Endothelial cell of umbilical vein (primary cell): ENCODE measurements at regions not wholly inside any gene's neighbourhood (a gene's known extent, or its start where the extent isn't known, plus 50 kb on each side); places are given as distances from the start of the nearest gene placed in this dataset.

Experiments
- EZH2 ChIP-seq: IDR thresholded peaks from 2 replicates; pipeline ENCODE4 v1.6.1; 2012; ENCODE audit warnings: borderline replicate concordance, low read depth, mild to moderate bottlenecking, moderate library complexity, low read length, inconsistent platforms; ENCODE audit not compliant: severe bottlenecking
- FOS ChIP-seq: IDR thresholded peaks from 2 replicates; pipeline ENCODE4 v1.6.1; 2011; ENCODE audit warnings: mild to moderate bottlenecking, low read length, moderate library complexity, borderline replicate concordance; ENCODE audit not compliant: insufficient read depth
- GATA2 ChIP-seq: IDR thresholded peaks from 2 replicates; pipeline ENCODE4 v1.7.0; 2011; ENCODE audit warnings: low read depth, mild to moderate bottlenecking, moderate library complexity, mixed read lengths, low read length; ENCODE audit not compliant: insufficient read length, insufficient read depth
- JUN ChIP-seq: IDR thresholded peaks from 2 replicates; pipeline ENCODE4 v1.6.1; 2011; ENCODE audit warnings: borderline replicate concordance, low read depth; ENCODE audit not compliant: insufficient read length, insufficient read depth
- MAX ChIP-seq: IDR thresholded peaks from 2 replicates; pipeline ENCODE4 v1.6.1; 2011; ENCODE audit not compliant: insufficient read depth, insufficient read length
- MYC ChIP-seq: IDR thresholded peaks from one replicate; pipeline ENCODE4 v1.6.1; 2011; ENCODE audit warnings: mild to moderate bottlenecking, low read depth, low read length
- POLR2A ChIP-seq: IDR thresholded peaks from 2 replicates; pipeline ENCODE4 v1.6.1; 2012; ENCODE audit warnings: low read depth, mild to moderate bottlenecking, control low read depth, low read length
- POLR2AphosphoS5 ChIP-seq: IDR thresholded peaks from 2 replicates; pipeline ENCODE4 v1.6.1; 2012; ENCODE audit warnings: low read depth, mild to moderate bottlenecking, control low read depth, low read length, moderate library complexity; ENCODE audit not compliant: insufficient read depth
- TF ChIP-seq, protein P1 (sequence below), 2 donors: IDR thresholded peaks; 1 replicate in 1 of 2; 2 replicates in 1 of 2; pipeline ENCODE4 v1.5.1; 2011; ENCODE audit warnings: low read length in 2 of 2, mild to moderate bottlenecking in 2 of 2, moderate library complexity in 2 of 2, control low read depth in 1 of 2, inconsistent platforms in 1 of 2, low read depth in 1 of 2; ENCODE audit not compliant: insufficient read depth in 1 of 2; ENCODE audit errors: extremely low read depth in 1 of 2

DNA sequence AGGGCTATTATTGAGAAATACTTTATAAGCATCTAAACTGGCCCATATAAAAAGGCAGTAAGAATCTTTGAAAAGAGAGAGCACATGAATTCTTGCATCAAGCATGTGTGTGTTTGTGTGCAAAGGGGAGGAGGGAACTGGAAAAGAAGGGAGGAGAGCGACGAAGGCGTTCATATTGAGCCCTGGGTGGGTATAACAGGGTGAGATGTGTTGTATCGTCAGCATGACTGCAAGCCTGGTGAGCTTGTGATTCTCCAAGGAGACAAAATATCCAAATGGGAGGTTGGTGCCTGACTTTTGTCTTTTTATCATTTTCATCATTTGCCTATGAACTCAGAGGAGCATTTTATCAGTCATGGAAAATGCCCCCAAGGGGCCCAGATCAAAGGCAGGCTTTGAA is 70.8 kb upstream of the PMFBP1 start:
- TF ChIP-seq POLR2A (no peak), MYC (no peak), EZH2 (no peak), POLR2AphosphoS5 (no peak), MAX (no peak), FOS (no peak), JUN (no peak), GATA2 (no peak)
- TF ChIP-seq, protein P1, sequence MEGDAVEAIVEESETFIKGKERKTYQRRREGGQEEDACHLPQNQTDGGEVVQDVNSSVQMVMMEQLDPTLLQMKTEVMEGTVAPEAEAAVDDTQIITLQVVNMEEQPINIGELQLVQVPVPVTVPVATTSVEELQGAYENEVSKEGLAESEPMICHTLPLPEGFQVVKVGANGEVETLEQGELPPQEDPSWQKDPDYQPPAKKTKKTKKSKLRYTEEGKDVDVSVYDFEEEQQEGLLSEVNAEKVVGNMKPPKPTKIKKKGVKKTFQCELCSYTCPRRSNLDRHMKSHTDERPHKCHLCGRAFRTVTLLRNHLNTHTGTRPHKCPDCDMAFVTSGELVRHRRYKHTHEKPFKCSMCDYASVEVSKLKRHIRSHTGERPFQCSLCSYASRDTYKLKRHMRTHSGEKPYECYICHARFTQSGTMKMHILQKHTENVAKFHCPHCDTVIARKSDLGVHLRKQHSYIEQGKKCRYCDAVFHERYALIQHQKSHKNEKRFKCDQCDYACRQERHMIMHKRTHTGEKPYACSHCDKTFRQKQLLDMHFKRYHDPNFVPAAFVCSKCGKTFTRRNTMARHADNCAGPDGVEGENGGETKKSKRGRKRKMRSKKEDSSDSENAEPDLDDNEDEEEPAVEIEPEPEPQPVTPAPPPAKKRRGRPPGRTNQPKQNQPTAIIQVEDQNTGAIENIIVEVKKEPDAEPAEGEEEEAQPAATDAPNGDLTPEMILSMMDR (IDR thresholded peaks at IDR 0.05; ENCODE audit: extremely low read depth in 1 of 2, insufficient read depth in 1 of 2, low read depth in 1 of 2, low read length in 2 of 2): no peak
